SK-N-SH (cell line): ENCODE measurements at regions not wholly inside any gene's neighbourhood (a gene's known extent, or its start where the extent isn't known, plus 50 kb on each side); places are given as distances from the start of the nearest gene placed in this dataset.

ENCODE experiments used
- CHD2 ChIP-seq: fragments of 150-350 bp; IDR thresholded peaks from 2 replicates; pipeline ENCODE4 v1.6.1; 2018; ENCODE audit warnings: low read length; ENCODE audit not compliant: partially characterized antibody
- EP300 ChIP-seq, 2 experiments: IDR thresholded peaks; 2 replicates each; pipeline versions ENCODE4 v1.4.0 to v1.6.1; 2012; ENCODE audit warnings: borderline replicate concordance in 1 of 2, low read depth in 1 of 2, low read length in 1 of 2
- EZH2phosphoT487 ChIP-seq: fragments of 200-600 bp; sonication (generic); IDR thresholded peaks from 2 replicates; pipeline ENCODE4 v1.6.1; 2017; ENCODE audit warnings: low read depth, mixed run types, mild to moderate bottlenecking, antibody characterized with exemption, moderate library complexity, borderline replicate concordance
- GABPA ChIP-seq: IDR thresholded peaks from 2 replicates; pipeline ENCODE4 v1.4.0; 2012; ENCODE audit warnings: low read depth, mild to moderate bottlenecking
- MXI1 ChIP-seq: IDR thresholded peaks from 2 replicates; pipeline ENCODE4 v1.6.1; 2012; ENCODE audit warnings: mild to moderate bottlenecking, low read depth, low read length, improper control_type of control experiment
- POLR2AphosphoS5 ChIP-seq: IDR thresholded peaks from 2 replicates; pipeline ENCODE4 v1.6.1; 2012; ENCODE audit warnings: low read depth, low read length
- RAD21 ChIP-seq: IDR thresholded peaks from 2 replicates; pipeline ENCODE4 v1.6.1; 2012; ENCODE audit warnings: mild to moderate bottlenecking, low read length
- RCOR1 ChIP-seq: fragments of 150-350 bp; IDR thresholded peaks from 2 replicates; pipeline ENCODE4 v1.6.1; 2017; ENCODE audit warnings: antibody characterized with exemption, low read length
- SMC3 ChIP-seq: IDR thresholded peaks from 2 replicates; pipeline ENCODE4 v1.6.1; 2012; ENCODE audit warnings: low read depth, low read length, improper control_type of control experiment
- TCF12 ChIP-seq: IDR thresholded peaks from 2 replicates; pipeline ENCODE4 v1.4.0; 2012
- YY1 ChIP-seq: IDR thresholded peaks from 2 replicates; pipeline ENCODE4 v1.4.0; 2012; ENCODE audit warnings: low read depth, mild to moderate bottlenecking
- TF ChIP-seq, protein P1 (sequence below): IDR thresholded peaks from 2 replicates; pipeline ENCODE4 v1.4.0; 2012; ENCODE audit warnings: low read depth, borderline replicate concordance
- TF ChIP-seq, protein P2 (sequence below): fragments of 200-600 bp; sonication (generic); IDR thresholded peaks from 2 replicates; pipeline ENCODE4 v1.6.1; 2017; ENCODE audit warnings: antibody characterized with exemption, mild to moderate bottlenecking, moderate library complexity

DNA sequence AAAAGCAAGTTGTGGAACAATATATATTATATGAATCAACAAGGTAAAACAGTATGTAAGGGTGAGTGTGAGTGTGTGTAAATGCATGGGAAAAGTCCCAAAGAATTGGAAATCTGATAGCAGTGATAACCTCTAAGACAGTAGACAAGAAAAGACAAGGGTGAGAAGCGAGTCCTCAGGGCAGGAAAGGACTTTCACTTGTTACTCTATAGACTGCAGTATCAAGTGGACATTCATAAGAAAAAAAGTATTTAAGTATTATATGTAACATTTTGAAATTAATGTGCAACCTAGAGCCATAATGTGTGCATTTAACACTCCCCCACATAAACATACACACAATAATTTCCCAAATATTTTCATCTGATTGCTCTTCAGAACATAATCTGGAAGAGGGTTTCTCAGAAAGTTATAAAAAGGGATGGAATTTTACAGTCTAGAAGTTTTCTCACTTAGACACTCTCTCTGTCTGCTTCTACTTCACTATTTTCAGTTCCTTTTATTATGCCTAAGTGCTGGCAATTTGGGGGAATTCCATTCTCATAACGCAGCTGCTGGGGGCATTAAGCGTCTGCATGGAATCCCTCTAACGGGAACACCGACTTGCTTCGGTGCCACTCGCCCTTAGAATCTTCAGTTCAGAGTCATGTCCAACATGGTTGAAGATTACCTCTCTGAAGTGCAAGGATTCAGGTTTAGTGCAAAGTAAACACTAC, 50.0 kb upstream of the CDIN1 start:
- no peak for TF ChIP-seq MXI1
- no peak for TF ChIP-seq YY1
- TF ChIP-seq, protein P1, sequence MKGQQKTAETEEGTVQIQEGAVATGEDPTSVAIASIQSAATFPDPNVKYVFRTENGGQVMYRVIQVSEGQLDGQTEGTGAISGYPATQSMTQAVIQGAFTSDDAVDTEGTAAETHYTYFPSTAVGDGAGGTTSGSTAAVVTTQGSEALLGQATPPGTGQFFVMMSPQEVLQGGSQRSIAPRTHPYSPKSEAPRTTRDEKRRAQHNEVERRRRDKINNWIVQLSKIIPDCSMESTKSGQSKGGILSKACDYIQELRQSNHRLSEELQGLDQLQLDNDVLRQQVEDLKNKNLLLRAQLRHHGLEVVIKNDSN, result no peak
- no peak for TF ChIP-seq CHD2
- TF ChIP-seq, protein P2, sequence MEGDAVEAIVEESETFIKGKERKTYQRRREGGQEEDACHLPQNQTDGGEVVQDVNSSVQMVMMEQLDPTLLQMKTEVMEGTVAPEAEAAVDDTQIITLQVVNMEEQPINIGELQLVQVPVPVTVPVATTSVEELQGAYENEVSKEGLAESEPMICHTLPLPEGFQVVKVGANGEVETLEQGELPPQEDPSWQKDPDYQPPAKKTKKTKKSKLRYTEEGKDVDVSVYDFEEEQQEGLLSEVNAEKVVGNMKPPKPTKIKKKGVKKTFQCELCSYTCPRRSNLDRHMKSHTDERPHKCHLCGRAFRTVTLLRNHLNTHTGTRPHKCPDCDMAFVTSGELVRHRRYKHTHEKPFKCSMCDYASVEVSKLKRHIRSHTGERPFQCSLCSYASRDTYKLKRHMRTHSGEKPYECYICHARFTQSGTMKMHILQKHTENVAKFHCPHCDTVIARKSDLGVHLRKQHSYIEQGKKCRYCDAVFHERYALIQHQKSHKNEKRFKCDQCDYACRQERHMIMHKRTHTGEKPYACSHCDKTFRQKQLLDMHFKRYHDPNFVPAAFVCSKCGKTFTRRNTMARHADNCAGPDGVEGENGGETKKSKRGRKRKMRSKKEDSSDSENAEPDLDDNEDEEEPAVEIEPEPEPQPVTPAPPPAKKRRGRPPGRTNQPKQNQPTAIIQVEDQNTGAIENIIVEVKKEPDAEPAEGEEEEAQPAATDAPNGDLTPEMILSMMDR, result no peak
- no peak for TF ChIP-seq EZH2phosphoT487
- TF ChIP-seq RCOR1, result no peak
- TF ChIP-seq EP300 (IDR thresholded peaks at IDR 0.05; ENCODE audit: borderline replicate concordance in 1 of 2, low read depth in 1 of 2, low read length in 1 of 2), result no peak
- no peak for TF ChIP-seq POLR2AphosphoS5
- TF ChIP-seq TCF12, result no peak
- TF ChIP-seq RAD21, result no peak
- no peak for TF ChIP-seq GABPA
- TF ChIP-seq SMC3, result no peak
